Sigmoid colon (tissue), 4 donors: ENCODE measurements at regions not wholly inside any gene's neighbourhood (a gene's known extent, or its start where the extent isn't known, plus 50 kb on each side); places are given as distances from the start of the nearest gene placed in this dataset.

ENCODE experiments used
- EP300 ChIP-seq, 4 donors: sonication (generic); formaldehyde crosslinking; IDR thresholded peaks; one replicate each; pipeline ENCODE4 v1.6.1; 2017; ENCODE audit warnings: antibody characterized with exemption in 4 of 4
- POLR2A ChIP-seq, 2 donors: fragments of 450-650 bp; IDR thresholded peaks; one replicate each; pipeline ENCODE4 v1.6.1; 2016; ENCODE audit warnings: antibody characterized with exemption in 2 of 2, mild to moderate bottlenecking in 2 of 2, moderate library complexity in 2 of 2
- POLR2AphosphoS5 ChIP-seq, 4 donors: sonication (generic); formaldehyde crosslinking; IDR thresholded peaks; one replicate each; pipeline ENCODE4 v1.6.1; 2017; ENCODE audit warnings: antibody characterized with exemption in 4 of 4
- TF ChIP-seq, protein P1 (sequence below), 4 experiments: fragments of 450-650 bp in 3 of 4; fragments of 200-600 bp in 1 of 4; IDR thresholded peaks; one replicate each; pipeline ENCODE4 v1.5.1; 2016 to 2019; ENCODE audit warnings: antibody characterized with exemption in 4 of 4, mild to moderate bottlenecking in 3 of 4, moderate library complexity in 2 of 4

DNA sequence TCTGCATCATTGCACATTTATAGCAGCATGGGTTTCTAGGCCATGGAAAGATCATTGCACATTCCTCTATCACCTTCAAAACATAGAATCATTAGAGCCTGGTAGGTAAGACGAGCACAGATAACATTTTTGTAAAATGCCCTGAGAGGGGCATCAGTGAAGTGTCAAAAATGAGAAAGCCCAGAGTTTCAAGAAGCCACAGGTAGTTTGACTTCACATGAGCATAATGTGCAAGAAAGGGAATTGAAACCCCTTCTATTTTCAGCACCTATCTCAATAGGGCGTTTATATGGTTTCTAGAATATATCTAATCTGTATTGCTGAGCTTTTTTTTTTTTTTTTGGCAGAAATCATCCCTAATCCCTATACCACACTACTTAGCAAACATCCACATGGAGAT lies 2441.7 kb downstream of the ARAP2 start:
- TF ChIP-seq EP300 (IDR thresholded peaks at IDR 0.05) = no peak
- TF ChIP-seq, protein P1, sequence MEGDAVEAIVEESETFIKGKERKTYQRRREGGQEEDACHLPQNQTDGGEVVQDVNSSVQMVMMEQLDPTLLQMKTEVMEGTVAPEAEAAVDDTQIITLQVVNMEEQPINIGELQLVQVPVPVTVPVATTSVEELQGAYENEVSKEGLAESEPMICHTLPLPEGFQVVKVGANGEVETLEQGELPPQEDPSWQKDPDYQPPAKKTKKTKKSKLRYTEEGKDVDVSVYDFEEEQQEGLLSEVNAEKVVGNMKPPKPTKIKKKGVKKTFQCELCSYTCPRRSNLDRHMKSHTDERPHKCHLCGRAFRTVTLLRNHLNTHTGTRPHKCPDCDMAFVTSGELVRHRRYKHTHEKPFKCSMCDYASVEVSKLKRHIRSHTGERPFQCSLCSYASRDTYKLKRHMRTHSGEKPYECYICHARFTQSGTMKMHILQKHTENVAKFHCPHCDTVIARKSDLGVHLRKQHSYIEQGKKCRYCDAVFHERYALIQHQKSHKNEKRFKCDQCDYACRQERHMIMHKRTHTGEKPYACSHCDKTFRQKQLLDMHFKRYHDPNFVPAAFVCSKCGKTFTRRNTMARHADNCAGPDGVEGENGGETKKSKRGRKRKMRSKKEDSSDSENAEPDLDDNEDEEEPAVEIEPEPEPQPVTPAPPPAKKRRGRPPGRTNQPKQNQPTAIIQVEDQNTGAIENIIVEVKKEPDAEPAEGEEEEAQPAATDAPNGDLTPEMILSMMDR (IDR thresholded peaks at IDR 0.05) = no peak
- TF ChIP-seq POLR2A (IDR thresholded peaks at IDR 0.05) = no peak
- TF ChIP-seq POLR2AphosphoS5 (IDR thresholded peaks at IDR 0.05) = no peak
